RWPE1 (cell line): ENCODE measurements at regions not wholly inside any gene's neighbourhood (a gene's known extent, or its start where the extent isn't known, plus 50 kb on each side); places are given as distances from the start of the nearest gene placed in this dataset.

Source experiments
- CTCF ChIA-PET: fragments of 350-600 bp; sonication (Branson Sonifier 250); formaldehyde crosslinking; extraction: SDS; loops from one replicate; lab custom pipeline; 2021; lab: Yijun Ruan, JAX
- POLR2A ChIA-PET: fragments of 400-600 bp; formaldehyde crosslinking; extraction: SDS; loops from one replicate; lab custom pipeline; 2020; ENCODE audit warnings: antibody characterized with exemption; ENCODE audit not compliant: low non-redundant PET; lab: Yijun Ruan, JAX
- DNase-seq: peaks from one replicate; pipeline ENCODE4 v3.0.0; 2012; ENCODE audit warnings: low spot score
- H3K27ac ChIP-seq: fragments of 450-650 bp; 2 replicates; pipeline ENCODE4 v1.5.1; 2017
- CTCF ChIP-seq: fragments of 450-650 bp; conservative IDR thresholded peaks from 2 replicates; pipeline ENCODE4 v1.5.1; 2017; ENCODE audit warnings: low read depth, mild to moderate bottlenecking

GRCh38 chr17:71127416-71127815 is 958.1 kb downstream of the KCNJ2 start:
- DNase-seq: no peak
- H3K27ac ChIP-seq: no peak overlapping the region
- TF ChIP-seq CTCF: no peak
- ChIA-PET CTCF (interaction anchor here (1.5 kb wide), 1 partner anchor 9 kb away, joined by 3 read pairs; no protein-coding TSS in a partner anchor), POLR2A (no interaction called here)

GRCh38 chr17:71142333-71142732 is 973.0 kb downstream of the KCNJ2 start:
- H3K27ac ChIP-seq: no peak overlapping the region
- ChIA-PET POLR2A (no interaction called here), CTCF (no interaction called here)
- no peak for DNase-seq
- TF ChIP-seq CTCF: no peak

GRCh38 chr17:71145486-71145885 is 975.3 kb upstream of the SOX9 start:
- POLR2A ChIA-PET: no interaction called here
- no peak for TF ChIP-seq CTCF

DNA sequence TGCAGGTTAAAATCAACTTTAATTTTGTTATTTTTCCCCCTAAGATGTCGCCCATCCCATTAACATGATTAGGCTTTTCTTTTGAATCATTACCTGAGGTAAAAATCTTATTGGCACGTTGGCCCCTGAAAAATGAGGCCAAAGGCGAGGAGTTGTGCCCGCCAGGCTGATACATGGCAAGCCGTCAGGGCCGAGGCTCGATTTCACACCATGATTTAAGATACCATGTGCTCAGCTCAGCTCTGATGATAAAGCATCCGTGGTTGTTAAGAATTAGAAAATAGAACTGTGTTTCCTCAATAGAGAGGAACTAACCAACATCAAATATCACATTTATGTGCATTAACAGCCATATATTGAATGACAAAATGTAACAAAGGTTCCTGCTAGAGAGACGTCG is 972.9 kb upstream of the SOX9 start:
- CTCF ChIA-PET: interaction anchor here (0.8 kb wide), 1 partner anchor 910 kb away, joined by 3 read pairs; no protein-coding TSS in a partner anchor

More at GRCh38 chr17:71145486-71145885, 975.3 kb upstream of the SOX9 start:
- H3K27ac ChIP-seq: no peak overlapping the region
- CTCF ChIA-PET: interaction anchor here (0.6 kb wide), 1 partner anchor 70 kb away, joined by 3 read pairs; no protein-coding TSS in a partner anchor
- no peak for DNase-seq

GRCh38 chr17:71149607-71150006 is 971.2 kb upstream of the SOX9 start:
- POLR2A ChIA-PET: no interaction called here
- no peak for TF ChIP-seq CTCF
- H3K27ac ChIP-seq: no peak overlapping the region
- DNase-seq: no peak
- CTCF ChIA-PET: no interaction called here

More for the DNA sequence above, 972.9 kb upstream of the SOX9 start:
- POLR2A ChIA-PET: no interaction called here
- no peak for DNase-seq
- H3K27ac ChIP-seq: no peak overlapping the region
- no peak for TF ChIP-seq CTCF

DNA sequence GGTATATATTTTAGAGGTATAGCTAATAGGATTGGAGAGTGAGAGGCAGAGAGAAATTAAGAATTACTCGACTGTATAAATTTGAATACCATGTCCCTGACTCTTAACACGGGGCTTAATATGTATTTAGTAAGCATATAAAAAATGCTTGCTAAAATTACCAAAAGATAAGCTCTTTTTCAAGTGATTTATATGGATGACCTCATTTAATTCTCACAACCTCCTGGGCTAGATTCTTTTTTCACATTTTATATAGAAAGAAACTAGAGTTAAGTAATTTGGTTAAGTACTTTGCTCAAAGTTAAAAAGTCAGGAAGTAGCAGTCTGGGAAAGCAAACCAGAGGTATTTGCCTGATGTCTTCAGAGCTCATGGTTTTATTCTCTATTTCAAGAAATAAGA is 963.5 kb upstream of the SOX9 start:
- TF ChIP-seq CTCF: no peak
- H3K27ac ChIP-seq: no peak overlapping the region
- ChIA-PET POLR2A (no interaction called here), CTCF (interaction anchor here (0.5 kb wide), 1 partner anchor 16 kb away, joined by 3 read pairs; no protein-coding TSS in a partner anchor)
- DNase-seq: no peak

DNA sequence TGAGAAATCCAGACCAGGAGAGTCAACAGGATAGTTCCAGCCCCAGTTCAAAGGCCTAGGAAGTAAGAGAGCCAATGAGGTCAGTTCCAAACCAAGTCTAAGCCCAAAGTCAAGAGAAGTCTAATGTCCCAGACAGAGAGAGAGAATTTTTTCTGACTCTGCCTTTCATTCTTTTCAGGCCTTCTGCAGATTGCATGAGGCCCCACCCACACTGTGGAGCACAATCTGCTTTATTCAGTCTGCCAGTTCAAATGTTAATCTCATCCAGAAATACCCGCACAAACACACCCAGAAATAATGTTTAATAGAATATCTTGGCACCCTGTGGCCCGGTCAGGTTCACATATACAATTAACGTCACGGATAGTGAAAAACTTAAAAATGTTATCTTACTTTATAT is 962.4 kb upstream of the SOX9 start:
- H3K27ac ChIP-seq: no peak overlapping the region
- DNase-seq: no peak
- ChIA-PET CTCF (no interaction called here), POLR2A (no interaction called here)
- TF ChIP-seq CTCF: no peak
